Spleen (tissue), 11 donors: ENCODE measurements at regions not wholly inside any gene's neighbourhood (a gene's known extent, or its start where the extent isn't known, plus 50 kb on each side); places are given as distances from the start of the nearest gene placed in this dataset.

Source experiments
- DNase-seq: peaks from one replicate; pipeline ENCODE4 v3.0.0-alpha.2; 2020
- H3K27ac ChIP-seq, 8 donors: fragments of 200-600 bp; sonication (generic) in 7 of 8; 1 replicate in 4 of 8; 2 replicates in 4 of 8; pipeline versions ENCODE4 v1.5.0 to v1.8.0; 2016 to 2021; ENCODE audit warnings: inconsistent platforms in 4 of 8, mild to moderate bottlenecking in 4 of 8, moderate library complexity in 1 of 8
- H3K27me3 ChIP-seq, 7 donors: fragments of 200-600 bp; sonication (generic) in 6 of 7; replicated peaks in 1 of 7; 1 replicate in 4 of 7; 2 replicates in 3 of 7; pipeline versions ENCODE4 v1.5.0 to v1.8.0; 2016 to 2021; ENCODE audit warnings: inconsistent platforms in 3 of 7, mild to moderate bottlenecking in 1 of 7
- H3K36me3 ChIP-seq, 6 donors: fragments of 200-600 bp; sonication (generic) in 5 of 6; 1 replicate in 4 of 6; 2 replicates in 2 of 6; pipeline versions ENCODE4 v1.5.0 to v1.8.0; 2016 to 2021; ENCODE audit warnings: inconsistent platforms in 2 of 6
- H3K4me1 ChIP-seq, 6 donors: fragments of 200-600 bp; sonication (generic) in 5 of 6; 1 replicate in 3 of 6; 2 replicates in 3 of 6; pipeline versions ENCODE4 v1.5.0 to v1.8.0; 2016 to 2021; ENCODE audit warnings: inconsistent platforms in 3 of 6
- H3K4me3 ChIP-seq, 8 donors: fragments of 200-600 bp; sonication (generic) in 7 of 8; 1 replicate in 4 of 8; 2 replicates in 4 of 8; pipeline versions ENCODE4 v1.5.0 to v1.8.0; 2016 to 2021; ENCODE audit warnings: inconsistent platforms in 4 of 8, mild to moderate bottlenecking in 4 of 8, moderate library complexity in 2 of 8
- H3K9me3 ChIP-seq, 8 donors: fragments of 200-600 bp; sonication (generic) in 7 of 8; 1 replicate in 4 of 8; 2 replicates in 4 of 8; pipeline versions ENCODE4 v1.5.0 to v1.8.0; 2016 to 2021; ENCODE audit warnings: inconsistent platforms in 4 of 8
- CTCF ChIP-seq, 11 experiments: fragments of 200-600 bp in 7 of 11; fragments of 450-650 bp in 4 of 11; sonication (generic) in 4 of 11; IDR thresholded peaks in 8 of 11; conservative IDR thresholded peaks in 3 of 11; 1 replicate in 7 of 11; 2 replicates in 4 of 11; pipeline versions ENCODE4 v1.4.0 to v1.8.0; 2016 to 2021; ENCODE audit warnings: antibody characterized with exemption in 11 of 11, inconsistent platforms in 4 of 11, mild to moderate bottlenecking in 1 of 11
- POLR2A ChIP-seq, 3 donors: fragments of 450-650 bp; IDR thresholded peaks; one replicate each; pipeline ENCODE4 v1.5.1; 2017; ENCODE audit warnings: antibody characterized with exemption in 3 of 3, mild to moderate bottlenecking in 1 of 3
- POLR2AphosphoS5 ChIP-seq, 3 donors: sonication (generic); formaldehyde crosslinking; IDR thresholded peaks; one replicate each; pipeline ENCODE4 v1.5.1; 2017; ENCODE audit warnings: antibody characterized with exemption in 3 of 3
- WGBS, 5 donors: extraction: QIAGEN DNeasy Blood & Tissue Kit in 3 of 5; methylation state at CpG; one replicate each; pipeline versions ENCODE4 v1.1.5 to v1.1.7; 2013 to 2018; 5-methylcytosine and 5-hydroxymethylcytosine counted together
- intact Hi-C: fragments of 100-400 bp; cut with DNase I; formaldehyde crosslinking; loops from one replicate; pipeline ENCODE4 v1.15.0; 2023; ENCODE audit warnings: low total_unique reads
- donor health status: healthy with polysubstance abuse.
- donor health status: DM: no; HTN: no; CAD: no; lungs with moderate emphysema.
- donor health status: DM: no; HTN: no; CAD: no.
- donor health status: Bipolar disorder and iron deficiency.
- donor health status: healthy.
- donor health status: DM: no; HTN: no; CAD: no.
- donor health status: DM: yes; HTN: yes; CAD: no.

- no peak for DNase-seq
- Histone ChIP-seq H3K36me3 (no peaks in the 10 kb centered on the region), H3K4me3 (no peak overlapping the region), H3K27ac (no peak overlapping the region), H3K4me1 (no peaks in the 10 kb centered on the region), H3K27me3 (no peaks in the 10 kb centered on the region), H3K9me3 (peaks cover 2 to 50% (median 30%) of the 10 kb centered on the region in 8 donors)
- TF ChIP-seq POLR2A (IDR thresholded peaks at IDR 0.05): no peak
- TF ChIP-seq CTCF (IDR thresholded peaks at IDR 0.05 in 8 of 11, conservative IDR thresholded peaks at IDR 0.05 in 3 of 11): no peak
- no peak for TF ChIP-seq POLR2AphosphoS5 (IDR thresholded peaks at IDR 0.05)
- intact Hi-C loops: no loop called here
Measured at GRCh38 chr9:79425840-79426239, 145.9 kb upstream of the TLE4 start.

- Histone ChIP-seq H3K4me1 (no peaks in the 10 kb centered on the region), H3K9me3 (peaks cover 2 to 38% (median 29%) of the 10 kb centered on the region in 8 donors), H3K4me3 (no peak overlapping the region), H3K27ac (no peak overlapping the region), H3K36me3 (no peaks in the 10 kb centered on the region), H3K27me3 (no peaks in the 10 kb centered on the region)
- no peak for DNase-seq
- WGBS, 5 donors: 73 to 92% (median 86%) methylated on average over 2 of the region's 2 CpGs
- intact Hi-C loops: no loop called here
- no peak for TF ChIP-seq POLR2A (IDR thresholded peaks at IDR 0.05)
- no peak for TF ChIP-seq POLR2AphosphoS5 (IDR thresholded peaks at IDR 0.05)
- TF ChIP-seq CTCF (IDR thresholded peaks at IDR 0.05 in 8 of 11, conservative IDR thresholded peaks at IDR 0.05 in 3 of 11): no peak
Measured at GRCh38 chr9:79428422-79428821, 143.3 kb upstream of the TLE4 start.

GRCh38 chr9:79430619-79431018 lies 141.1 kb upstream of the TLE4 start:
- no peaks in the 10 kb centered on the region for H3K27me3 ChIP-seq
- DNase-seq: no peak
- TF ChIP-seq POLR2A (IDR thresholded peaks at IDR 0.05) (no peak), POLR2AphosphoS5 (IDR thresholded peaks at IDR 0.05) (no peak), CTCF (IDR thresholded peaks at IDR 0.05 in 8 of 11, conservative IDR thresholded peaks at IDR 0.05 in 3 of 11) (no peak)

GRCh38 chr9:79431019-79431679 lies 140.6 kb upstream of the TLE4 start:
- Histone ChIP-seq H3K4me1 (no peaks in the 10 kb centered on the region), H3K4me3 (no peak overlapping the region), H3K27ac (no peak overlapping the region), H3K9me3 (peaks cover 0 to 15% (median 11%) of the 10 kb centered on the region in 8 donors), H3K36me3 (no peaks in the 10 kb centered on the region), H3K27me3 (no peaks in the 10 kb centered on the region)
- 68 to 85% (median 76%) methylated on average over 4 of the region's 4 CpGs for WGBS, 5 donors
- intact Hi-C loops: no loop called here
- no peak for TF ChIP-seq POLR2AphosphoS5 (IDR thresholded peaks at IDR 0.05)
- no peak for TF ChIP-seq CTCF (IDR thresholded peaks at IDR 0.05 in 8 of 11, conservative IDR thresholded peaks at IDR 0.05 in 3 of 11)
- TF ChIP-seq POLR2A (IDR thresholded peaks at IDR 0.05): no peak
- DNase-seq: no peak

More at GRCh38 chr9:79430619-79431018, 141.1 kb upstream of the TLE4 start:
- H3K27ac ChIP-seq: no peak overlapping the region
- H3K4me1 ChIP-seq: no peaks in the 10 kb centered on the region
- intact Hi-C loops: no loop called here
- H3K4me3 ChIP-seq: no peak overlapping the region
- H3K36me3 ChIP-seq: no peaks in the 10 kb centered on the region
- H3K9me3 ChIP-seq: peaks cover under 1 to 21% (median 16%) of the 10 kb centered on the region in 8 donors
